ENCODE measurements at regions not wholly inside any gene's neighbourhood (a gene's known extent, or its start where the extent isn't known, plus 50 kb on each side); places are given as distances from the start of the nearest gene placed in this dataset.

DNA sequence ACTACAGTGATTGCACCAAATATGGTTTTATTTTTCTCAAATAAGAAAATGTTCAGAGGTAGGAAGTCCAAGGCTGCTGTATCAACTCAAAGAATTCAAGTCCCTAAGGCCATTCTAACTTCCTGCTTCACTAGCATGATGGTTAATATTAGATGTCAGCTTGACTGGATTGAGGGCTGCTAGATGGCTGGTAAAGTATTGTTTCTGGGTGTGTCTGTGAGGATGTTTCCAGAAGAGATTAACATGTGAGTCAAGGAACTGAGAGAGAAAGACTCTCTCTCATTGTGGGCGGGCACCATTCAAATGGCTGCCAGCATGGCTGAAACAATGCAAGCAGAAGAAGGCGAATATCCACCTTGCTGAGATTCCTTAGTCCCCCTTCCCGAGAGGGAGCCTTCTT, 77.4 kb upstream of the NRBF2 start:
- TF ChIP-seq CTCF (IDR thresholded peaks at IDR 0.05 in 2 of 3, conservative IDR thresholded peaks at IDR 0.05 in 1 of 3; ENCODE audit: borderline replicate concordance in 1 of 3, insufficient read depth in 1 of 3, low read depth in 2 of 3, low read length in 2 of 3) (no peak), YY1 (IDR thresholded peaks at IDR 0.05; ENCODE audit: extremely low read depth, insufficient replicate concordance, low read depth, low read length) (no peak), SRF (IDR thresholded peaks at IDR 0.05; ENCODE audit: low read depth) (no peak), ZNF274 (IDR thresholded peaks at IDR 0.05; ENCODE audit: low read depth, low read length) (no peak), POLR2AphosphoS5 (IDR thresholded peaks at IDR 0.05; ENCODE audit: low read depth, low read length) (no peak), POLR2A (IDR thresholded peaks at IDR 0.05; ENCODE audit: borderline replicate concordance, extremely low read depth, insufficient read depth, insufficient read length) (no peak), RAD21 (IDR thresholded peaks at IDR 0.05; ENCODE audit: low read depth) (no peak), CEBPB (IDR thresholded peaks at IDR 0.05; ENCODE audit: low read depth) (no peak), EZH2 (IDR thresholded peaks at IDR 0.05) (no peak)

All from HCT116 (cell line).